Stomach (tissue), 8 donors: ENCODE measurements at regions not wholly inside any gene's neighbourhood (a gene's known extent, or its start where the extent isn't known, plus 50 kb on each side); places are given as distances from the start of the nearest gene placed in this dataset.

Source experiments
- DNase-seq, 2 donors: peaks; one replicate each; pipeline versions ENCODE4 v3.0.0 to v3.0.0-alpha.2; 2013 to 2019
- H3K27ac ChIP-seq, 5 donors: fragments of 200-600 bp in 4 of 5; sonication (generic) in 4 of 5; one replicate each; pipeline ENCODE4 v1.5.1; 2013 to 2019; ENCODE audit warnings: mild to moderate bottlenecking in 1 of 5, moderate library complexity in 1 of 5
- H3K27me3 ChIP-seq, 3 donors: fragments of 200-600 bp; sonication (generic); one replicate each; pipeline ENCODE4 v1.5.1; 2017 to 2019; ENCODE audit warnings: mixed run types in 1 of 3
- H3K36me3 ChIP-seq, 4 donors: fragments of 200-600 bp; sonication (generic); 1 replicate in 3 of 4; 2 replicates in 1 of 4; pipeline ENCODE4 v1.5.1; 2016 to 2019
- H3K4me1 ChIP-seq, 4 donors: fragments of 200-600 bp; sonication (generic); one replicate each; pipeline ENCODE4 v1.5.1; 2016 to 2019
- H3K4me3 ChIP-seq, 4 donors: fragments of 200-600 bp; sonication (generic) in 3 of 4; one replicate each; pipeline ENCODE4 v1.5.1; 2016 to 2019; ENCODE audit warnings: mild to moderate bottlenecking in 1 of 4
- H3K9me3 ChIP-seq, 4 donors: fragments of 200-600 bp; sonication (generic); one replicate each; pipeline ENCODE4 v1.5.1; 2016 to 2019
- CTCF ChIP-seq, 7 experiments: fragments of 450-650 bp in 4 of 7; fragments of 200-600 bp in 3 of 7; sonication (generic) in 3 of 7; IDR thresholded peaks; one replicate each; pipeline ENCODE4 v1.5.1; 2016 to 2019; ENCODE audit warnings: antibody characterized with exemption in 7 of 7, control low read depth in 2 of 7, mild to moderate bottlenecking in 1 of 7
- EP300 ChIP-seq: sonication (generic); formaldehyde crosslinking; IDR thresholded peaks from one replicate; pipeline ENCODE4 v1.6.1; 2017; ENCODE audit warnings: antibody characterized with exemption
- POLR2A ChIP-seq, 4 donors: fragments of 450-650 bp; IDR thresholded peaks; one replicate each; pipeline ENCODE4 v1.6.1; 2016; ENCODE audit warnings: antibody characterized with exemption in 4 of 4, control low read depth in 2 of 4, mild to moderate bottlenecking in 1 of 4, moderate library complexity in 1 of 4
- POLR2AphosphoS5 ChIP-seq, 3 donors: sonication (generic); formaldehyde crosslinking; IDR thresholded peaks; one replicate each; pipeline ENCODE4 v1.6.1; 2016; ENCODE audit warnings: antibody characterized with exemption in 3 of 3
- WGBS, 5 donors: extraction: QIAGEN DNeasy Blood & Tissue Kit in 3 of 5; methylation state at CpG; one replicate each; pipeline versions ENCODE4 v1.1.5 to v1.1.7; 2013 to 2018; 5-methylcytosine and 5-hydroxymethylcytosine counted together
- intact Hi-C: fragments of 100-400 bp; cut with DNase I; formaldehyde crosslinking; loops from one replicate; pipeline ENCODE4 v1.15.1; 2023; ENCODE audit warnings: low total_unique reads
- donor health status: healthy with polysubstance abuse.
- donor health status: Bipolar disorder and iron deficiency.
- donor health status: healthy.

GRCh38 chr15:94829887-94830884 is 598.8 kb downstream of the MCTP2 start:
- Histone ChIP-seq H3K27me3 (no peaks in the 10 kb centered on the region), H3K9me3 (no peaks in the 10 kb centered on the region), H3K27ac (no peak overlapping the region), H3K4me3 (no peak overlapping the region), H3K36me3 (no peaks in the 10 kb centered on the region), H3K4me1 (no peaks in the 10 kb centered on the region)
- TF ChIP-seq EP300, result no peak
- TF ChIP-seq POLR2AphosphoS5 (IDR thresholded peaks at IDR 0.05), result no peak
- no peak for TF ChIP-seq CTCF (IDR thresholded peaks at IDR 0.05)
- TF ChIP-seq POLR2A (IDR thresholded peaks at IDR 0.05), result no peak
- DNase-seq, result no peak
- WGBS, 5 donors, result 90 to 95% (median 94%) methylated on average over 15 of the region's 15 CpGs
- intact Hi-C loops, result no loop called here

GRCh38 chr15:94834000-94834399 is 602.6 kb downstream of the MCTP2 start:
- H3K9me3 ChIP-seq, result no peaks in the 10 kb centered on the region
- H3K4me3 ChIP-seq, result no peak overlapping the region
- 88 to 96% (median 94%) methylated on average over 3 of the region's 3 CpGs for WGBS, 5 donors
- no peaks in the 10 kb centered on the region for H3K27me3 ChIP-seq
- H3K4me1 ChIP-seq, result peaks cover 0 to 8% (median 0%) of the 10 kb centered on the region in 4 donors
- intact Hi-C loops, result no loop called here
- no peaks in the 10 kb centered on the region for H3K36me3 ChIP-seq
- H3K27ac ChIP-seq, result no peak overlapping the region
- TF ChIP-seq POLR2A (IDR thresholded peaks at IDR 0.05) (no peak), EP300 (no peak), CTCF (IDR thresholded peaks at IDR 0.05) (no peak), POLR2AphosphoS5 (IDR thresholded peaks at IDR 0.05) (no peak)
- DNase-seq, result no peak

GRCh38 chr15:94834494-94834893 is 603.1 kb downstream of the MCTP2 start:
- 79 to 94% (median 91%) methylated on average over 1 of the region's 1 CpG for WGBS, 5 donors
- H3K4me1 ChIP-seq, result peaks cover 0 to 8% (median 0%) of the 10 kb centered on the region in 4 donors
- intact Hi-C loops, result no loop called here
- no peak for DNase-seq
- H3K4me3 ChIP-seq, result no peak overlapping the region
- no peaks in the 10 kb centered on the region for H3K9me3 ChIP-seq
- H3K36me3 ChIP-seq, result no peaks in the 10 kb centered on the region
- TF ChIP-seq EP300 (no peak), CTCF (IDR thresholded peaks at IDR 0.05) (no peak), POLR2A (IDR thresholded peaks at IDR 0.05) (no peak), POLR2AphosphoS5 (IDR thresholded peaks at IDR 0.05) (no peak)
- H3K27me3 ChIP-seq, result no peaks in the 10 kb centered on the region
- no peak overlapping the region for H3K27ac ChIP-seq

DNA sequence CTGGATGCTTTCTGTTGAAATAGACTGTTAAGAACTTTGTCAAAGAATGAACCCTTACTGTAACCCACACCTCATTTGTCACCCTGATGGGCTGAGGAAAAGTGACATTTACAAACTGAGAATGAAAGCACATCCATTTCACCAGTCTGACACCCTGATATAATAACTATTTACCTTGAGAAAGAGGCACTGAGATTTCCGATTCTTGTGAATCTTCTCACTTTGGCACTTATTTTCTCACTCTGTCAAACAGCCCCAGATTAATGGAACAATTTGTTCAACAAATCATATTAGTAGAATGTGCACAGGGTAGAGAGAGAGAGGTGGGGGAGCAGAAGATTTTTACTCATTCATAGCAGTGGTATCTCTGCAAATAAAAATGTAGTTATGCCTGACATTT is 606.9 kb downstream of the MCTP2 start:
- intact Hi-C loops, result no loop called here
- H3K27ac ChIP-seq, result no peak overlapping the region
- H3K36me3 ChIP-seq, result no peaks in the 10 kb centered on the region
- DNase-seq, result no peak
- peaks cover 0 to 12% (median 10%) of the 10 kb centered on the region in 4 donors for H3K9me3 ChIP-seq
- no peaks in the 10 kb centered on the region for H3K27me3 ChIP-seq
- no peak overlapping the region for H3K4me3 ChIP-seq
- TF ChIP-seq CTCF (IDR thresholded peaks at IDR 0.05) (no peak), EP300 (no peak), POLR2AphosphoS5 (IDR thresholded peaks at IDR 0.05) (no peak), POLR2A (IDR thresholded peaks at IDR 0.05) (no peak)
- H3K4me1 ChIP-seq, result peaks cover 0 to 8% (median 0%) of the 10 kb centered on the region in 4 donors
- 40 to 72% (median 50%) methylated on average over 1 of the region's 1 CpG for WGBS, 5 donors
